Kidney epithelial cell (primary cell): ENCODE measurements at regions not wholly inside any gene's neighbourhood (a gene's known extent, or its start where the extent isn't known, plus 50 kb on each side); places are given as distances from the start of the nearest gene placed in this dataset.

ENCODE experiments used
- DNase-seq: peaks from one replicate; pipeline ENCODE4 v3.0.0-alpha.2; 2010; ENCODE audit warnings: low read depth
- H3K27me3 ChIP-seq: 2 replicates; pipeline ENCODE4 v1.6.0; 2011; ENCODE audit warnings: low read length; ENCODE audit not compliant: control insufficient read depth, insufficient read depth
- H3K36me3 ChIP-seq: 2 replicates; pipeline ENCODE4 v1.5.1; 2011; ENCODE audit warnings: low read length; ENCODE audit not compliant: control insufficient read depth, insufficient read depth
- H3K4me3 ChIP-seq: 2 replicates; pipeline ENCODE4 v1.5.1; 2011; ENCODE audit warnings: low read depth, mild to moderate bottlenecking, control low read depth, low read length
- CTCF ChIP-seq: IDR thresholded peaks from 2 replicates; pipeline ENCODE4 v1.5.1; 2011; ENCODE audit warnings: mild to moderate bottlenecking, moderate library complexity, low read length, control low read depth, inconsistent platforms; ENCODE audit not compliant: insufficient read depth, poor library complexity, severe bottlenecking

- no peak for DNase-seq
- H3K36me3 ChIP-seq = no peaks in the 10 kb centered on the region
- TF ChIP-seq CTCF = no peak
- peaks cover 3% of the 10 kb centered on the region for H3K27me3 ChIP-seq
- no peak overlapping the region for H3K4me3 ChIP-seq
Measured at GRCh38 chr1:38197312-38198061, 150.9 kb upstream of the POU3F1 start.

GRCh38 chr1:38194472-38194871, 147.9 kb upstream of the POU3F1 start:
- H3K27me3 ChIP-seq = peaks cover 16% of the 10 kb centered on the region
- TF ChIP-seq CTCF = no peak
- DNase-seq = no peak

DNA sequence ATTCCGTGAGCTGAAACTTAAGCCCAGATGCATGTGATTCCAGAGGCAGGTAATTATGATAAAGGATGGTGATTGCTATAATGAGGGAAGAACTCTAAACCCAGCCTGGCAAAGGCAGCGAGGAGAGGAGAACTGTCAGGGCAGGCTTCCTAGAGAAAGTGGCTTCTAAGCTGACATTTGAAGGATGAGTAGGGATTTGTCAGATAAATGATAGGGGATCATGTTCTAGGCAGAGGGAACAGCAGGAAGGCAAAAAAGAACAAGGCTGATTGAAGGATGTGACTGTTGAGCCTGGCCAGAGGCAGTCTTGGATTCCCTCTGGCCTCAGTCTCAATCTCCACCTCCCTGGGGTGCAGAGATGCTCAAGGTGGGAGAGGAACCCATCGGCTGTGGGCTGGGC, 146.4 kb upstream of the POU3F1 start:
- Histone ChIP-seq H3K4me3 (no peak overlapping the region), H3K27me3 (peaks cover 18% of the 10 kb centered on the region), H3K36me3 (no peaks in the 10 kb centered on the region)
- no peak for DNase-seq
- no peak for TF ChIP-seq CTCF

More at GRCh38 chr1:38194472-38194871, 147.9 kb upstream of the POU3F1 start:
- no peak overlapping the region for H3K4me3 ChIP-seq
- H3K36me3 ChIP-seq = no peaks in the 10 kb centered on the region

- Histone ChIP-seq H3K36me3 (no peaks in the 10 kb centered on the region), H3K27me3 (peaks cover 14% of the 10 kb centered on the region), H3K4me3 (no peak overlapping the region)
- DNase-seq = no peak
- TF ChIP-seq CTCF = no peak
Measured at GRCh38 chr1:38191461-38191860, 144.9 kb upstream of the POU3F1 start.

- no peak for DNase-seq
- peaks cover 14% of the 10 kb centered on the region for H3K27me3 ChIP-seq
Measured at GRCh38 chr1:38190983-38191382, 144.4 kb upstream of the POU3F1 start.

More at GRCh38 chr1:38190983-38191382, 144.4 kb upstream of the POU3F1 start:
- no peak for TF ChIP-seq CTCF
- Histone ChIP-seq H3K4me3 (no peak overlapping the region), H3K36me3 (no peaks in the 10 kb centered on the region)
